ENCODE measurements at regions not wholly inside any gene's neighbourhood (a gene's known extent, or its start where the extent isn't known, plus 50 kb on each side); places are given as distances from the start of the nearest gene placed in this dataset.

GRCh38 chr7:17622451-17622850 is 317.8 kb downstream of the SNX13 start:
- no peak for DNase-seq
- peaks cover 2% of the 10 kb centered on the region for H3K9me3 Mint-ChIP-seq (ENCODE audit: unreplicated experiment)

GRCh38 chr7:17623546-17624185 is 316.6 kb downstream of the SNX13 start:
- Mint-ChIP-seq H3K4me3 (ENCODE audit: unreplicated experiment) (no peak overlapping the region), H3K4me1 (ENCODE audit: low read depth, unreplicated experiment) (peaks cover 10% of the 10 kb centered on the region), H3K27me3 (ENCODE audit: unreplicated experiment) (peaks cover 2% of the 10 kb centered on the region), H3K9me3 (ENCODE audit: unreplicated experiment) (peaks cover 2% of the 10 kb centered on the region), H3K36me3 (ENCODE audit: unreplicated experiment) (no peaks in the 10 kb centered on the region), H3K27ac (ENCODE audit: unreplicated experiment) (no peak overlapping the region)
- no peak for TF ChIP-seq CTCF (IDR thresholded peaks at IDR 0.05; ENCODE audit: partially characterized antibody, unreplicated experiment)
- no peak for DNase-seq

More at GRCh38 chr7:17622451-17622850, 317.8 kb downstream of the SNX13 start:
- TF ChIP-seq CTCF (IDR thresholded peaks at IDR 0.05; ENCODE audit: partially characterized antibody, unreplicated experiment), result no peak
- Mint-ChIP-seq H3K36me3 (ENCODE audit: unreplicated experiment) (no peaks in the 10 kb centered on the region), H3K27ac (ENCODE audit: unreplicated experiment) (no peak overlapping the region), H3K27me3 (ENCODE audit: unreplicated experiment) (peaks cover 2% of the 10 kb centered on the region), H3K4me1 (ENCODE audit: low read depth, unreplicated experiment) (peaks cover 10% of the 10 kb centered on the region), H3K4me3 (ENCODE audit: unreplicated experiment) (no peak overlapping the region)

- H3K27ac Mint-ChIP-seq (ENCODE audit: unreplicated experiment), result no peak overlapping the region
- H3K4me1 Mint-ChIP-seq (ENCODE audit: low read depth, unreplicated experiment), result peaks cover 10% of the 10 kb centered on the region
- H3K27me3 Mint-ChIP-seq (ENCODE audit: unreplicated experiment), result peaks cover 2% of the 10 kb centered on the region
- no peaks in the 10 kb centered on the region for H3K36me3 Mint-ChIP-seq (ENCODE audit: unreplicated experiment)
- no peak for DNase-seq
- H3K4me3 Mint-ChIP-seq (ENCODE audit: unreplicated experiment), result no peak overlapping the region
- no peak for TF ChIP-seq CTCF (IDR thresholded peaks at IDR 0.05; ENCODE audit: partially characterized antibody, unreplicated experiment)
- peaks cover 2% of the 10 kb centered on the region for H3K9me3 Mint-ChIP-seq (ENCODE audit: unreplicated experiment)
Observed at GRCh38 chr7:17624379-17624778, 315.9 kb downstream of the SNX13 start.

- TF ChIP-seq CTCF (IDR thresholded peaks at IDR 0.05; ENCODE audit: partially characterized antibody, unreplicated experiment), result no peak
- Mint-ChIP-seq H3K27ac (ENCODE audit: unreplicated experiment) (no peak overlapping the region), H3K9me3 (ENCODE audit: unreplicated experiment) (peaks cover 2% of the 10 kb centered on the region), H3K27me3 (ENCODE audit: unreplicated experiment) (peaks cover 2% of the 10 kb centered on the region), H3K4me1 (ENCODE audit: low read depth, unreplicated experiment) (peaks cover 10% of the 10 kb centered on the region), H3K4me3 (ENCODE audit: unreplicated experiment) (no peak overlapping the region), H3K36me3 (ENCODE audit: unreplicated experiment) (no peaks in the 10 kb centered on the region)
- DNase-seq, result no peak
Observed at GRCh38 chr7:17625043-17625442, 315.3 kb downstream of the SNX13 start.

GRCh38 chr7:17626235-17626634 is 314.1 kb downstream of the SNX13 start:
- H3K4me3 Mint-ChIP-seq (ENCODE audit: unreplicated experiment), result no peak overlapping the region
- no peaks in the 10 kb centered on the region for H3K36me3 Mint-ChIP-seq (ENCODE audit: unreplicated experiment)
- peaks cover 10% of the 10 kb centered on the region for H3K4me1 Mint-ChIP-seq (ENCODE audit: low read depth, unreplicated experiment)
- DNase-seq, result peak; percentile 25
- H3K27me3 Mint-ChIP-seq (ENCODE audit: unreplicated experiment), result peaks cover 2% of the 10 kb centered on the region
- no peak overlapping the region for H3K27ac Mint-ChIP-seq (ENCODE audit: unreplicated experiment)
- no peak for TF ChIP-seq CTCF (IDR thresholded peaks at IDR 0.05; ENCODE audit: partially characterized antibody, unreplicated experiment)
- peaks cover 2% of the 10 kb centered on the region for H3K9me3 Mint-ChIP-seq (ENCODE audit: unreplicated experiment)

All from glutamatergic neuron (in vitro differentiated cells).